ENCODE measurements at regions not wholly inside any gene's neighbourhood (a gene's known extent, or its start where the extent isn't known, plus 50 kb on each side); places are given as distances from the start of the nearest gene placed in this dataset.

DNA sequence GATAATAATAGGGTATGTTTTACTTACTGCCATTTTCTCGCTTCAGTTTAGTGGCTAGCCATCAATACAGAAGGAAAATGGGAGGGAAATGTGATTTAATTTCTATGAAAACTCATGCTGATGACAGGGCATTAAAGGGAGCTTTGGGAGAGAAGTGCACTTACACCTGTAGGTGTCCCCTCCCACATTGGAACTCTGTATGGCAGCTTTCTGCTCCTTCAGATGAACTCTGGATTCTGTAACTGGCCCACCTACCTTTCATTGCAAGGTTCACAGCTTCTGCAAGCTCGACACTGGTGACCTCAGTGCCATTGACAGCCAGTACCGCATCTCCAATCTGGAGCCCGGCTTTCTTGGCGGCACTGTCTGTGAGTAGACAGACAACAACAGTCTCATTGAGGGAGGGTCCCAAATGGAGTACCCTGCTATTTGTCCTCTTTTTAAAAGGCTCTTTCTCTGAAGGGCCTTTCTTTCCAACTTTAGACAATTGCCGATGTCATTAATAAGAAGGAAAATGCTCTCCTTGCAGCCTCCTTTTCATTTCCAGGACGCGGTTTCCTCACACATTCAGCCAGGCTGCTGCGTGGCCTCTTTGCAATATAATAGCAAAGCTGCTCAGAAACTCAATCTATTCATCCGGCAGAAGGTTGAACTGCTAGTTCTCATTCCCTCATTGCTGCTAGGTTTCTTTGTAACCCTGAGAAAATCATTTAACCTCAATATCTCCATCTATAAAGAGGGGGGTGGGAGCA lies 63.6 kb downstream of the NUDT12 start:
- TF ChIP-seq, protein P1, sequence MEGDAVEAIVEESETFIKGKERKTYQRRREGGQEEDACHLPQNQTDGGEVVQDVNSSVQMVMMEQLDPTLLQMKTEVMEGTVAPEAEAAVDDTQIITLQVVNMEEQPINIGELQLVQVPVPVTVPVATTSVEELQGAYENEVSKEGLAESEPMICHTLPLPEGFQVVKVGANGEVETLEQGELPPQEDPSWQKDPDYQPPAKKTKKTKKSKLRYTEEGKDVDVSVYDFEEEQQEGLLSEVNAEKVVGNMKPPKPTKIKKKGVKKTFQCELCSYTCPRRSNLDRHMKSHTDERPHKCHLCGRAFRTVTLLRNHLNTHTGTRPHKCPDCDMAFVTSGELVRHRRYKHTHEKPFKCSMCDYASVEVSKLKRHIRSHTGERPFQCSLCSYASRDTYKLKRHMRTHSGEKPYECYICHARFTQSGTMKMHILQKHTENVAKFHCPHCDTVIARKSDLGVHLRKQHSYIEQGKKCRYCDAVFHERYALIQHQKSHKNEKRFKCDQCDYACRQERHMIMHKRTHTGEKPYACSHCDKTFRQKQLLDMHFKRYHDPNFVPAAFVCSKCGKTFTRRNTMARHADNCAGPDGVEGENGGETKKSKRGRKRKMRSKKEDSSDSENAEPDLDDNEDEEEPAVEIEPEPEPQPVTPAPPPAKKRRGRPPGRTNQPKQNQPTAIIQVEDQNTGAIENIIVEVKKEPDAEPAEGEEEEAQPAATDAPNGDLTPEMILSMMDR (IDR thresholded peaks at IDR 0.05; ENCODE audit: unreplicated experiment): no peak
- Mint-ChIP-seq H3K4me1 (no peaks in the 10 kb centered on the region), H3K9me3 (peaks cover 10% of the 10 kb centered on the region), H3K4me3 (no peak overlapping the region), H3K36me3 (no peaks in the 10 kb centered on the region), H3K27ac (no peak overlapping the region), H3K27me3 (ENCODE audit: low read depth) (no peaks in the 10 kb centered on the region)
- no peak for DNase-seq (ENCODE audit: low spot score in 2 of 2, unreplicated experiment in 2 of 2)

DNA sequence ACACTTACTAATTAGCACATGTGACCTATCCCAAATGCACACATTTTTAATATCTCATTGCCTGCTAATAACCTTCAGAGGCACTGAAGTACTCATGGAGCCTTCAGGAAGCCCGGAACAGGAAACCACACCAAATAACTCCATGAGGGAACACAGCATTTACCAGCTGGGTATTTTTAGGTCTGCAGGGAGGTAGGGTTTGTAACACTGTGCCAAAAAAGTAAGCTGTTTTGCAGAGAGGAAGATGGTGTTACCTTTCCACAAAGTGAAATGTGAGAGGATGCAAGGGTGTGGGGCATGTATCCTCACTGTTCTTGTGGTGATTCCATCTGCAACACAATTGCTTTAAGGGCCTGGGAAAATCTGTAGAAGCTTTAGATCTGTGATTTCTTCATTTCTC lies 64.4 kb downstream of the NUDT12 start:
- TF ChIP-seq, protein P1 (IDR thresholded peaks at IDR 0.05; ENCODE audit: unreplicated experiment): no peak
- no peak overlapping the region for H3K4me3 Mint-ChIP-seq
- DNase-seq (ENCODE audit: low spot score in 2 of 2, unreplicated experiment in 2 of 2): no peak
- no peaks in the 10 kb centered on the region for H3K27me3 Mint-ChIP-seq (ENCODE audit: low read depth)
- peaks cover 10% of the 10 kb centered on the region for H3K9me3 Mint-ChIP-seq
- no peaks in the 10 kb centered on the region for H3K4me1 Mint-ChIP-seq
- no peaks in the 10 kb centered on the region for H3K36me3 Mint-ChIP-seq
- no peak overlapping the region for H3K27ac Mint-ChIP-seq

DNA sequence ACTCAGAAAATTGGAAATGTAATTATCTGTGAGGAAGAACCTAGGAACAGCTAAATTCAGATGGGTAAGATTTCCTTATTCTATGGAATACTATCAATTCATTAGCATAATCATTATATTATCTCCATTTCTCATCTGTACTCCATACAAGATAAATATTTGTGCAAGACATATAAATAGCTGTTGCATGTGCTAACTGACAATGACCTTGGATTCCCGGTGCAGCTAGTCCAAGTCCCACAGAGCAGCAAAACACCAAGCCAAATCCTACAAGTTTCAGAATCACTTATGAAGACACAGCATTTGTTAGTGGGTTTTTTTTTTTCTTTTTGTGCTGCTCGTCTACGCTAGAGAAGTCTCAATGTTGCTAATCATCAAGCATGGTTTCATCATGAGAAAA lies 64.8 kb downstream of the NUDT12 start:
- no peak for DNase-seq (ENCODE audit: low spot score in 2 of 2, unreplicated experiment in 2 of 2)
- Mint-ChIP-seq H3K4me3 (no peak overlapping the region), H3K9me3 (peaks cover 10% of the 10 kb centered on the region), H3K36me3 (no peaks in the 10 kb centered on the region), H3K27me3 (ENCODE audit: low read depth) (no peaks in the 10 kb centered on the region), H3K27ac (no peak overlapping the region), H3K4me1 (no peaks in the 10 kb centered on the region)
- TF ChIP-seq, protein P1 (IDR thresholded peaks at IDR 0.05; ENCODE audit: unreplicated experiment): no peak

DNA sequence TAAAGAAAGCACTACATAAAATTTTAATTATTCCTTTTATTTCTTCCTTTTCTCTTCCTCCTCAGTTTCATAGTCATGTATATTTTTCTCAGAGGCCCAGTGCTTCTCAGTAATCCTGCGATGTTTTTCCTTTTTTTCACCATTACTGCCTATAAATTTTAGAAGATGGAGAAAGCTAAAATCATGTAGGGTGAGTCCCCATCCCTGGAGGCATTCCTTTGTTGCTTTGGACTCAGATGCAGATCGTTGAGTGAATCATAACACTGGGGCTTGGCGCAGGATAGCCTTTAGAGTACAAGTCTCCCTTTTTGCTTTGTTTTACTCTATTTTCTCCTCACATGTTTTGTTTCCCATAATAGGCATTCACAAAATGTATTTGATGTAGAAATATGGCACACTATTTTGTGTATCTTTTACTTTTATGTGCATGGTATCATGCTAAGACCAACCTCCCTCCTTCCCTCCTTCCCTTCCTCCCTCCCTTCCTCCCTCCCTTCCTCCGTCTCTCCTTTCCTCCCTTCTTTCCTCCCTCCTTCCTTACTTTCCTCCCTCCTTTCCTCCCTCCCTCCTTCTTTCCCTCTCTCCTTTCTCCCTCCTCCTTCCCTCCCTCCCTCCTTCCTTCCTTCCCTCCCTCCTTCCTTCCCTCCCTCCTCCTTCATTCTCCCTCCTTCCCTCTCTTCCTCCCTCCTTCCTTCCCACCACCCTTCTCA lies 72.4 kb downstream of the NUDT12 start:
- H3K4me1 Mint-ChIP-seq: peaks cover 13% of the 10 kb centered on the region
- no peak overlapping the region for H3K4me3 Mint-ChIP-seq
- H3K36me3 Mint-ChIP-seq: no peaks in the 10 kb centered on the region
- no peak for DNase-seq (ENCODE audit: low spot score in 2 of 2, unreplicated experiment in 2 of 2)
- TF ChIP-seq, protein P1 (IDR thresholded peaks at IDR 0.05; ENCODE audit: unreplicated experiment): no peak
- H3K9me3 Mint-ChIP-seq: peaks cover 6% of the 10 kb centered on the region
- H3K27ac Mint-ChIP-seq: no peak overlapping the region
- no peaks in the 10 kb centered on the region for H3K27me3 Mint-ChIP-seq (ENCODE audit: low read depth)

DNA sequence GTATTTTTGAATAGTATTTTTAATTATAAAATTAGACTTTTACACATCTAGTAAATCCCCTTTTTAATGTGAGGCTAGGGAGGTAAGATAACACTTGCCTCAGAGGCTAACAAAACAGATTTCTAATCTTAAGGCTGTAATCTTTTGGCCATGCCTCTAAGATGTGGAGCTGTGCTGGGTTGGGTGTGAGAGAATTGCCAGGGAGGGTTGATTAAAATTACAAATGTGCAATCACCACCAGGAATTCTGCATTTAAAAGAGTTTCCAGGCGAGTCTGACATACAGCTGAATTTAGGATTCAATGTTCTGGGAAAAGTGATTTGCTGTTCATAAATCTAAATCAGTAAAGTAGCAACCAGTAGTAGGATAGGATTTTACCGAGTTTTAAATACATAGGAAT lies 73.3 kb downstream of the NUDT12 start:
- no peak for DNase-seq (ENCODE audit: low spot score in 2 of 2, unreplicated experiment in 2 of 2)
- H3K27me3 Mint-ChIP-seq (ENCODE audit: low read depth): no peaks in the 10 kb centered on the region
- peaks cover 3% of the 10 kb centered on the region for H3K9me3 Mint-ChIP-seq
- no peak overlapping the region for H3K4me3 Mint-ChIP-seq
- no peaks in the 10 kb centered on the region for H3K36me3 Mint-ChIP-seq
- no peak overlapping the region for H3K27ac Mint-ChIP-seq
- peaks cover 13% of the 10 kb centered on the region for H3K4me1 Mint-ChIP-seq
- TF ChIP-seq, protein P1 (IDR thresholded peaks at IDR 0.05; ENCODE audit: unreplicated experiment): no peak
